H9 (cell line): ENCODE measurements at regions not wholly inside any gene's neighbourhood (a gene's known extent, or its start where the extent isn't known, plus 50 kb on each side); places are given as distances from the start of the nearest gene placed in this dataset.

Source experiments
- DNase-seq: peaks from one replicate; pipeline ENCODE4 v3.0.0-alpha.2; 2017
- H2AFZ ChIP-seq: one replicate; pipeline ENCODE4 v1.6.1; 2013; ENCODE audit warnings: mild to moderate bottlenecking, low read length, control low read depth, moderate library complexity
- H2AK5ac ChIP-seq: 2 replicates; pipeline ENCODE4 v1.6.1; 2013; ENCODE audit warnings: low read length, control low read depth, mixed read lengths; ENCODE audit not compliant: insufficient read length
- H2BK120ac ChIP-seq: one replicate; pipeline ENCODE4 v1.6.1; 2013; ENCODE audit warnings: low read depth, mild to moderate bottlenecking, low read length, control low read depth, inconsistent platforms; ENCODE audit not compliant: poor library complexity, severe bottlenecking
- H2BK12ac ChIP-seq: 2 replicates; pipeline ENCODE4 v1.6.1; 2013; ENCODE audit warnings: low read length, control low read depth, mixed read lengths, low read depth; ENCODE audit not compliant: insufficient read length
- H2BK15ac ChIP-seq: 2 replicates; pipeline ENCODE4 v1.6.1; 2013; ENCODE audit warnings: low read depth, low read length, control low read depth
- H2BK20ac ChIP-seq: one replicate; pipeline ENCODE4 v1.6.1; 2013; ENCODE audit warnings: low read depth, mild to moderate bottlenecking, low read length, control low read depth, inconsistent platforms; ENCODE audit not compliant: poor library complexity, severe bottlenecking
- H2BK5ac ChIP-seq: 2 replicates; pipeline ENCODE4 v1.6.1; 2013; ENCODE audit warnings: low read length, control low read depth, mixed read lengths; ENCODE audit not compliant: insufficient read length
- H3K14ac ChIP-seq: 2 replicates; pipeline ENCODE4 v1.6.1; 2013; ENCODE audit warnings: low read length, control low read depth; ENCODE audit not compliant: insufficient read depth
- H3K18ac ChIP-seq: 2 replicates; pipeline ENCODE4 v1.6.1; 2013; ENCODE audit warnings: low read depth, mild to moderate bottlenecking, mixed read lengths, low read length, control low read depth; ENCODE audit not compliant: insufficient read length
- H3K23ac ChIP-seq: 2 replicates; pipeline ENCODE4 v1.6.1; 2013; ENCODE audit warnings: low read length, control low read depth, mixed read lengths, low read depth; ENCODE audit not compliant: insufficient read length
- H3K23me2 ChIP-seq: 2 replicates; pipeline ENCODE4 v1.6.1; 2013; ENCODE audit warnings: low read depth, mild to moderate bottlenecking, mixed read lengths, low read length, control low read depth; ENCODE audit not compliant: insufficient read length, poor library complexity, severe bottlenecking
- H3K27ac ChIP-seq: 2 replicates; pipeline ENCODE4 v1.5.1; 2013; ENCODE audit warnings: low read length, control low read depth, mixed read lengths, low read depth; ENCODE audit not compliant: insufficient read length
- H3K27me3 ChIP-seq: 2 replicates; pipeline ENCODE4 v1.6.1; 2013; ENCODE audit warnings: low read length, control low read depth, inconsistent platforms; ENCODE audit not compliant: insufficient read depth
- H3K4ac ChIP-seq: 2 replicates; pipeline ENCODE4 v1.6.1; 2013; ENCODE audit warnings: low read depth, mild to moderate bottlenecking, control low read depth, inconsistent platforms, low read length, moderate library complexity
- H3K4me1 ChIP-seq: 2 replicates; pipeline ENCODE4 v1.6.1; 2013; ENCODE audit warnings: low read length, control low read depth, inconsistent platforms; ENCODE audit not compliant: insufficient read depth
- H3K4me2 ChIP-seq: 2 replicates; pipeline ENCODE4 v1.6.1; 2013; ENCODE audit warnings: low read length, control low read depth, mixed read lengths; ENCODE audit not compliant: insufficient read length, insufficient read depth
- H3K56ac ChIP-seq: 2 replicates; pipeline ENCODE4 v1.6.1; 2013; ENCODE audit warnings: low read depth, mild to moderate bottlenecking, mixed read lengths, low read length, control low read depth; ENCODE audit not compliant: insufficient read length
- H3K79me1 ChIP-seq: 2 replicates; pipeline ENCODE4 v1.6.1; 2013; ENCODE audit warnings: low read depth, mild to moderate bottlenecking, moderate library complexity, low read length, control low read depth, inconsistent platforms; ENCODE audit not compliant: insufficient read depth, poor library complexity, severe bottlenecking
- H3K79me2 ChIP-seq: 2 replicates; pipeline ENCODE4 v1.6.1; 2013; ENCODE audit warnings: low read length, control low read depth, inconsistent platforms; ENCODE audit not compliant: insufficient read depth
- H3K9ac ChIP-seq: 2 replicates; pipeline ENCODE4 v1.6.1; 2013; ENCODE audit warnings: low read length, control low read depth, mixed read lengths; ENCODE audit not compliant: insufficient read length; ENCODE audit errors: extremely low read depth
- H3K9me3 ChIP-seq: one replicate; pipeline ENCODE4 v1.6.1; 2013; ENCODE audit warnings: low read depth, low read length, inconsistent platforms; ENCODE audit not compliant: control insufficient read depth
- H3T11ph ChIP-seq: one replicate; pipeline ENCODE4 v1.6.1; 2013; ENCODE audit warnings: mild to moderate bottlenecking, low read length, control low read depth, inconsistent platforms
- H4K20me1 ChIP-seq: one replicate; pipeline ENCODE4 v1.6.1; 2013; ENCODE audit not compliant: control insufficient read depth, insufficient read length, insufficient read depth
- H4K5ac ChIP-seq: 2 replicates; pipeline ENCODE4 v1.6.1; 2013; ENCODE audit warnings: low read depth, mild to moderate bottlenecking, mixed read lengths, low read length, control low read depth; ENCODE audit not compliant: insufficient read length
- H4K8ac ChIP-seq: replicated peaks from 2 replicates; pipeline ENCODE4 v1.6.1; 2013; ENCODE audit warnings: low read length, control low read depth, mixed read lengths, low read depth; ENCODE audit not compliant: insufficient read length
- H4K91ac ChIP-seq: 2 replicates; pipeline ENCODE4 v1.6.1; 2013; ENCODE audit warnings: low read depth, mild to moderate bottlenecking, moderate library complexity, mixed read lengths, low read length, control low read depth; ENCODE audit not compliant: insufficient read length
- H3K27ac Mint-ChIP-seq, 3 experiments: 2 replicates in 2 of 3; 3 replicates in 1 of 3; pipeline ENCODE4 v1.8.0; 2020 to 2021; ENCODE audit warnings: mixed read lengths in 3 of 3, mild to moderate bottlenecking in 1 of 3, moderate library complexity in 1 of 3
- H3K27me3 Mint-ChIP-seq: 2 replicates; pipeline ENCODE4 v1.8.0; 2021; ENCODE audit warnings: low read depth, mild to moderate bottlenecking, moderate library complexity, mixed read lengths
- H3K36me3 Mint-ChIP-seq, 3 experiments: 2 replicates in 2 of 3; 3 replicates in 1 of 3; pipeline ENCODE4 v1.8.0; 2020 to 2021; ENCODE audit warnings: low read depth in 3 of 3, mixed read lengths in 3 of 3; ENCODE audit not compliant: insufficient read depth in 1 of 3
- H3K4me1 Mint-ChIP-seq, 2 experiments: 2 replicates each; pipeline ENCODE4 v1.8.0; 2020; ENCODE audit warnings: mixed read lengths in 2 of 2
- H3K4me3 Mint-ChIP-seq, 2 experiments: 2 replicates in 1 of 2; 3 replicates in 1 of 2; pipeline ENCODE4 v1.8.0; 2020 to 2021; ENCODE audit warnings: mild to moderate bottlenecking in 2 of 2, mixed read lengths in 2 of 2, moderate library complexity in 1 of 2
- H3K9me3 Mint-ChIP-seq, 2 experiments: 2 replicates in 1 of 2; 3 replicates in 1 of 2; pipeline ENCODE4 v1.8.0; 2020; ENCODE audit warnings: mild to moderate bottlenecking in 2 of 2, mixed read lengths in 2 of 2, moderate library complexity in 1 of 2
- WGBS: extraction: QIAGEN DNeasy Blood & Tissue Kit; methylation state at CpG from one replicate; pipeline ENCODE4 v1.1.7; 2013; ENCODE audit warnings: missing lambda C conversion rate, low lambda C conversion rate, mixed read lengths; ENCODE audit not compliant: insufficient read length; ENCODE audit errors: extremely low coverage; 5-methylcytosine and 5-hydroxymethylcytosine counted together
- TF ChIP-seq, protein P1 (sequence below): fragments of 200-600 bp; sonication (generic); conservative IDR thresholded peaks from 3 replicates; pipeline ENCODE4 v1.8.0; 2021; ENCODE audit warnings: antibody characterized with exemption, mild to moderate bottlenecking

DNA sequence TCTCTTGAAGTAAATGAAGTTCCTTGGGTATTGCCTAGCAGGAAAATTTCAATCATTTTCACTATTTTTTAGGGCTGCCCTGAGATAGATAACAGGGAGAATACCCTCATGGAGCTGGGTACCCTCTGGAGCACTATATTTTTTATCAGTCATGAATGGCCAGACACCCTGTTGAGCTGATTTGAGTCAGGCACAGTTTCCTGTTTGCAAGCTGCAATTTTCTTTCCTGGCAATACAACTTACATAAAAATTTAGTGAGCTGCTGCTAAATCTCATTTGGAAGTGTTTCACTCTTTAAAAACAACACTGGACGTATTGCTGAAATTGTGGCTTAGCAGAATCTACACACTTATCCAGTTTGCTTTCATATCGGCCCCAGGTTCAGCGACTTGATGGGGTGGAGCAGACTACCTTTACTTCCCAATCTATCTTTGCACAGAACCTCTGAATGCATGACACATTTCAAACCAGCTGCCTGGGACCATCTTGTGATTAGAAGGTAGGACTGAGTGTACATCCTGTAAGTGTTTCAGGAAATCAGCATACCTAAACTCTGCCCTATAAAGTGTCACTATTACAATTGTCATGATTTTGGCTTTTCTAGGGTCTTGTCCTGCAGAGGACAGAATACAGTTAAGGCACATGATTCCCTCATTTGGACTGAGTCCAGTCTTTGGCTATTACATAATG, 125.7 kb upstream of the FAM3C start:
- Histone ChIP-seq H3T11ph (no peak overlapping the region), H2BK5ac (no peak overlapping the region), H3K56ac (no peak overlapping the region), H3K4me1 (no peaks in the 10 kb centered on the region), H2BK120ac (no peak overlapping the region), H2AFZ (no peak overlapping the region), H4K5ac (no peak overlapping the region), H3K9ac (no peak overlapping the region), H3K79me2 (no peaks in the 10 kb centered on the region), H3K23ac (no peak overlapping the region), H4K8ac (no peak overlapping the region), H3K79me1 (no peaks in the 10 kb centered on the region), H3K14ac (no peak overlapping the region), H4K91ac (no peak overlapping the region), H3K4ac (no peak overlapping the region), H2BK15ac (no peak overlapping the region), H3K27me3 (no peaks in the 10 kb centered on the region), H3K23me2 (no peaks in the 10 kb centered on the region), H4K20me1 (no peaks in the 10 kb centered on the region), H3K27ac (no peak overlapping the region), H2BK12ac (no peak overlapping the region), H3K4me2 (no peak overlapping the region), H3K9me3 (no peaks in the 10 kb centered on the region), H3K18ac (no peak overlapping the region), H2BK20ac (no peak overlapping the region), H2AK5ac (no peak overlapping the region)
- Mint-ChIP-seq H3K9me3 (peaks cover 0 to 3% of the 10 kb centered on the region in 2 experiments; a peak in 1 of 5 replicates), H3K36me3 (peaks cover 0 to 8% (median 0%) of the 10 kb centered on the region in 3 experiments; a peak in 2 of 7 replicates), H3K4me3 (no peak overlapping the region), H3K27ac (no peak overlapping the region), H3K27me3 (no peaks in the 10 kb centered on the region), H3K4me1 (no peaks in the 10 kb centered on the region)
- TF ChIP-seq, protein P1, sequence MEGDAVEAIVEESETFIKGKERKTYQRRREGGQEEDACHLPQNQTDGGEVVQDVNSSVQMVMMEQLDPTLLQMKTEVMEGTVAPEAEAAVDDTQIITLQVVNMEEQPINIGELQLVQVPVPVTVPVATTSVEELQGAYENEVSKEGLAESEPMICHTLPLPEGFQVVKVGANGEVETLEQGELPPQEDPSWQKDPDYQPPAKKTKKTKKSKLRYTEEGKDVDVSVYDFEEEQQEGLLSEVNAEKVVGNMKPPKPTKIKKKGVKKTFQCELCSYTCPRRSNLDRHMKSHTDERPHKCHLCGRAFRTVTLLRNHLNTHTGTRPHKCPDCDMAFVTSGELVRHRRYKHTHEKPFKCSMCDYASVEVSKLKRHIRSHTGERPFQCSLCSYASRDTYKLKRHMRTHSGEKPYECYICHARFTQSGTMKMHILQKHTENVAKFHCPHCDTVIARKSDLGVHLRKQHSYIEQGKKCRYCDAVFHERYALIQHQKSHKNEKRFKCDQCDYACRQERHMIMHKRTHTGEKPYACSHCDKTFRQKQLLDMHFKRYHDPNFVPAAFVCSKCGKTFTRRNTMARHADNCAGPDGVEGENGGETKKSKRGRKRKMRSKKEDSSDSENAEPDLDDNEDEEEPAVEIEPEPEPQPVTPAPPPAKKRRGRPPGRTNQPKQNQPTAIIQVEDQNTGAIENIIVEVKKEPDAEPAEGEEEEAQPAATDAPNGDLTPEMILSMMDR = no peak
- DNase-seq = no peak
- no CpG with 5 or more reads among the region's 3 CpGs for WGBS
